ENCODE measurements at regions not wholly inside any gene's neighbourhood (a gene's known extent, or its start where the extent isn't known, plus 50 kb on each side); places are given as distances from the start of the nearest gene placed in this dataset.

- no peaks in the 10 kb centered on the region for H3K36me3 ChIP-seq (ENCODE audit: control insufficient read depth in 2 of 2, insufficient read depth in 1 of 2, low read length in 2 of 2)
- H3K4me3 ChIP-seq (ENCODE audit: low read depth, low read length): no peak overlapping the region
- H3K27ac ChIP-seq (ENCODE audit: extremely low read depth, low read depth, low read length): no peak overlapping the region
- no peaks in the 10 kb centered on the region for H3K9me3 ChIP-seq (ENCODE audit: control insufficient read depth, insufficient read depth, low read depth, low read length)
- ChIA-PET CTCF (no interaction called here), POLR2A (interaction anchor here (1.1 kb wide), 1 partner anchor 11 kb away, joined by 3 read pairs; no protein-coding TSS in a partner anchor)
- no peaks in the 10 kb centered on the region for H3K4me1 ChIP-seq (ENCODE audit: control insufficient read depth, insufficient read depth, low read length)
- no peak for TF ChIP-seq REST (tag by site-specific recombination; IDR thresholded peaks at IDR 0.05)
- TF ChIP-seq ZNF48 (tag by site-specific recombination; IDR thresholded peaks at IDR 0.05): no peak
- TF ChIP-seq PATZ1 (tag by site-specific recombination; IDR thresholded peaks at IDR 0.05): no peak
- TF ChIP-seq ZNF664 (tag by site-specific recombination; IDR thresholded peaks at IDR 0.05): no peak
- no peak for TF ChIP-seq TSHZ1 (tag by site-specific recombination; IDR thresholded peaks at IDR 0.05; ENCODE audit: borderline replicate concordance)
- no peak for TF ChIP-seq PRDM6 (tag by site-specific recombination; IDR thresholded peaks at IDR 0.05)
- no peak for TF ChIP-seq ZFP3 (tag by site-specific recombination; IDR thresholded peaks at IDR 0.05; ENCODE audit: low read depth)
- no peak for TF ChIP-seq ZNF704 (tag by site-specific recombination; IDR thresholded peaks at IDR 0.05)
- TF ChIP-seq AEBP2 (tag by site-specific recombination; IDR thresholded peaks at IDR 0.05; ENCODE audit: borderline replicate concordance): no peak
- TF ChIP-seq ZNF692 (tag by site-specific recombination; IDR thresholded peaks at IDR 0.05): no peak
- TF ChIP-seq ZNF121 (tag by site-specific recombination; IDR thresholded peaks at IDR 0.05): no peak
- no peak for TF ChIP-seq ZNF571 (tag by site-specific recombination; IDR thresholded peaks at IDR 0.05)
- no peak for TF ChIP-seq ZNF701 (tag by site-specific recombination; IDR thresholded peaks at IDR 0.05)
- no peak for TF ChIP-seq ZNF549 (tag by site-specific recombination; IDR thresholded peaks at IDR 0.05)
- no peak for TF ChIP-seq ZSCAN30 (tag by site-specific recombination; IDR thresholded peaks at IDR 0.05)
- TF ChIP-seq ZNF23 (tag by site-specific recombination; IDR thresholded peaks at IDR 0.05; ENCODE audit: borderline replicate concordance): no peak
- TF ChIP-seq ZNF837 (tag by site-specific recombination; IDR thresholded peaks at IDR 0.05): no peak
- TF ChIP-seq FEZF1 (tag by site-specific recombination; IDR thresholded peaks at IDR 0.05): no peak
Observed at GRCh38 chr10:4049348-4049747, 264.3 kb upstream of the KLF6 start.
